ENCODE measurements at regions not wholly inside any gene's neighbourhood (a gene's known extent, or its start where the extent isn't known, plus 50 kb on each side); places are given as distances from the start of the nearest gene placed in this dataset.
A peak's percentile ranks its signal among the peaks of the same experiment; 100 is the strongest.

DNA sequence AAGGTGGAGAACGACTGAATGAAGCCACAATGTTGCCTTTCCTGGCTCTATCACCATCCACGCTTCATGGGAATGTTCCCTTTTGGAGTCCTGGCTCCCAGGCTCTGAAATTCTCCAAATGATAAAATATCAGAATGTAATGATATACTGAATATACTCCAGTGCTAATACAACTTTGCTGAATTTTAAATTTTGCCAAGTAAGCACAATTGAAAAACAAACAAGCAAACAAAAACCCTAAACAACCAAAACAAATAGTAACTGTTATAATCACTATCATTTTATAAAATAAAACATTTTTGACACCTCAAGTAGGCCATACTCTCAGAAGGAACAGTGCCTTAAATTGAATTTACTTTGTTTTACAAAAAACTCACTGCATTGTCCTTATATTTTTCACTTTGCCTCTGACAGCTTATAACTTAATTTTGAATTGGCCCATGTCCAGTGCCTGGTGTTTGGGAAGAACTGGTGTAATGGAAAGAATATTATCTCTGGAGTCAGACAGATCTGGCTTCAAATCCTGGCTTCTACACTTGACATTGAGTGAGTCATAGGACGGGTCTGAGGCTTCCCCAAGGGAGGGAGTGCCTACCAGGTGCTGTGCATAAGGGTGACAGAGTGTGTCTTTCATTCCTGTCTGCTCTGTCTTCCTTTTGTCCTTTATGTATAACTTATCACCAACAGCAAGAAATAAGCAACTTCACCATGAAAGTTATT, 698.3 kb downstream of the EPM2A start:
- POLR2A ChIA-PET (ENCODE audit: partially characterized antibody), result no interaction called here
- no peak overlapping the region for H3K56ac ChIP-seq (replicated peaks; ENCODE audit: insufficient read length, low read depth, low read length)
- no peak overlapping the region for H3K18ac ChIP-seq (ENCODE audit: extremely low read depth, low read length)
- H3K4ac ChIP-seq (replicated peaks; ENCODE audit: insufficient read length, low read depth, low read length), result no peak overlapping the region
- no peaks in the 10 kb centered on the region for H3K23me2 ChIP-seq (ENCODE audit: low read depth, low read length)
- H3K79me2 ChIP-seq (ENCODE audit: control insufficient read depth in 1 of 2, insufficient read depth in 2 of 2, low read length in 2 of 2), result no peaks in the 10 kb centered on the region
- no peaks in the 10 kb centered on the region for H3K9me3 ChIP-seq (ENCODE audit: insufficient read depth in 2 of 2, low read depth in 1 of 2, low read length in 1 of 2)
- H2BK15ac ChIP-seq (ENCODE audit: low read length), result no peak overlapping the region
- H2AK5ac ChIP-seq (ENCODE audit: low read depth, low read length), result no peak overlapping the region
- no peaks in the 10 kb centered on the region for H3K4me1 ChIP-seq (replicated peaks in 1 of 4; ENCODE audit: control insufficient read depth in 3 of 4, insufficient read depth in 4 of 4, low read length in 3 of 4)
- H3K4me2 ChIP-seq (ENCODE audit: insufficient read depth in 1 of 2, low read depth in 2 of 2, low read length in 2 of 2), result no peak overlapping the region
- H3K23ac ChIP-seq (ENCODE audit: insufficient read length), result no peak overlapping the region
- no peak overlapping the region for H2AFZ ChIP-seq (ENCODE audit: low read length)
- H4K8ac ChIP-seq (ENCODE audit: extremely low read depth, insufficient read depth, low read length), result no peak overlapping the region
- H2BK12ac ChIP-seq (ENCODE audit: low read depth, low read length), result no peak overlapping the region
- FAIRE-seq, result no peak
- H3K36me3 ChIP-seq (ENCODE audit: control insufficient read depth in 2 of 4, insufficient read depth in 4 of 4, low read length in 3 of 4), result no peaks in the 10 kb centered on the region
- no peak overlapping the region for H2BK120ac ChIP-seq (replicated peaks; ENCODE audit: low read depth, low read length)
- no peak overlapping the region for H3K9ac ChIP-seq (replicated peaks in 1 of 4; ENCODE audit: extremely low read depth in 1 of 4, low read depth in 3 of 4, low read length in 3 of 4)
- H4K20me1 ChIP-seq (replicated peaks in 1 of 2; ENCODE audit: control insufficient read depth in 1 of 2, insufficient read depth in 2 of 2, low read length in 2 of 2), result no peaks in the 10 kb centered on the region
- no peak for DNase-seq (ENCODE audit: low read depth in 1 of 2, low spot score in 2 of 2)
- H2BK20ac ChIP-seq (ENCODE audit: low read length), result no peak overlapping the region
- CTCF ChIA-PET (ENCODE audit: partially characterized antibody), result no interaction called here
- no peak overlapping the region for H2BK5ac ChIP-seq (ENCODE audit: low read depth, low read length)
- 94% methylated on average over 3 of the region's 3 CpGs; no CpG with 5 or more reads in 1 of the 2 experiments for WGBS, 2 experiments (ENCODE audit: extremely low coverage in 1 of 2, insufficient coverage in 1 of 2, insufficient read length in 1 of 2, insufficient replicate concordance in 2 of 2, low coverage in 1 of 2, low lambda C conversion rate in 2 of 2, missing lambda C conversion rate in 1 of 2)
- no peak overlapping the region for H4K5ac ChIP-seq (ENCODE audit: insufficient read length, low read depth, low read length)
- no peak overlapping the region for H3K27ac ChIP-seq (ENCODE audit: low read depth, low read length)
- no peaks in the 10 kb centered on the region for H3K79me1 ChIP-seq (ENCODE audit: low read depth, low read length)
- no peak overlapping the region for H3K14ac ChIP-seq (ENCODE audit: insufficient read length)
- no peaks in the 10 kb centered on the region for H3K27me3 ChIP-seq (replicated peaks in 1 of 4; ENCODE audit: control insufficient read depth in 3 of 4, extremely low read depth in 1 of 4, insufficient read depth in 3 of 4, low read length in 3 of 4)
- no peak overlapping the region for H3K4me3 ChIP-seq (ENCODE audit: extremely low read depth in 1 of 4, insufficient read depth in 2 of 4, low read depth in 3 of 4, low read length in 4 of 4)
- TF ChIP-seq BCL11A (IDR thresholded peaks at IDR 0.05; ENCODE audit: low read depth in 2 of 2, low read length in 2 of 2) (no peak), MAFK (IDR thresholded peaks at IDR 0.05; ENCODE audit: low read depth, low read length) (peak; percentile 81; the same call in 1 of the 2 replicates)
- no peak overlapping the region for H4K91ac ChIP-seq (replicated peaks; ENCODE audit: insufficient read length, low read length)

All from H1 (cell line).